ENCODE measurements at regions not wholly inside any gene's neighbourhood (a gene's known extent, or its start where the extent isn't known, plus 50 kb on each side); places are given as distances from the start of the nearest gene placed in this dataset.

- DNase-seq (ENCODE audit: low read depth in 2 of 3, low spot score in 1 of 3): no peak
These were observed 356.3 kb downstream of the ZEB2 start for GRCh38 chr2:144163592-144163991.

GRCh38 chr2:144162652-144163051 is 357.3 kb downstream of the ZEB2 start:
- DNase-seq (ENCODE audit: low read depth in 2 of 3, low spot score in 1 of 3): peak in 1 of 3 donors; percentile 36

- no peak for DNase-seq (ENCODE audit: low read depth in 2 of 3, low spot score in 1 of 3)
These were observed 358.9 kb downstream of the ZEB2 start for GRCh38 chr2:144161061-144161460.

GRCh38 chr2:144159240-144159639 is 360.7 kb downstream of the ZEB2 start:
- no peak for DNase-seq (ENCODE audit: low read depth in 2 of 3, low spot score in 1 of 3)

- no peak for DNase-seq (ENCODE audit: low read depth in 2 of 3, low spot score in 1 of 3)
These were observed 361.8 kb downstream of the ZEB2 start for GRCh38 chr2:144158096-144158495.

- DNase-seq (ENCODE audit: low read depth in 2 of 3, low spot score in 1 of 3): no peak
These were observed 362.9 kb downstream of the ZEB2 start for GRCh38 chr2:144156736-144157640.

- no peak for DNase-seq (ENCODE audit: low read depth in 2 of 3, low spot score in 1 of 3)
These were observed 365.7 kb downstream of the ZEB2 start for GRCh38 chr2:144154205-144154604.

- no peak for DNase-seq (ENCODE audit: low read depth in 2 of 3, low spot score in 1 of 3)
These were observed 367.1 kb downstream of the ZEB2 start for GRCh38 chr2:144152817-144153271.

- no peak for DNase-seq (ENCODE audit: low read depth in 2 of 3, low spot score in 1 of 3)
These were observed 368.1 kb downstream of the ZEB2 start for GRCh38 chr2:144151851-144152250.

GRCh38 chr2:144151405-144151804 is 368.5 kb downstream of the ZEB2 start:
- DNase-seq (ENCODE audit: low read depth in 2 of 3, low spot score in 1 of 3): no peak

- no peak for DNase-seq (ENCODE audit: low read depth in 2 of 3, low spot score in 1 of 3)
These were observed 372.6 kb downstream of the ZEB2 start for GRCh38 chr2:144147356-144147755.

- no peak for DNase-seq (ENCODE audit: low read depth in 2 of 3, low spot score in 1 of 3)
These were observed 373.0 kb downstream of the ZEB2 start for GRCh38 chr2:144146876-144147275.

- no peak for DNase-seq (ENCODE audit: low read depth in 2 of 3, low spot score in 1 of 3)
These were observed 373.8 kb downstream of the ZEB2 start for GRCh38 chr2:144146076-144146475.

GRCh38 chr2:144143294-144144151 is 376.4 kb downstream of the ZEB2 start:
- no peak for DNase-seq (ENCODE audit: low read depth in 2 of 3, low spot score in 1 of 3)

- no peak for DNase-seq (ENCODE audit: low read depth in 2 of 3, low spot score in 1 of 3)
These were observed 379.0 kb downstream of the ZEB2 start for GRCh38 chr2:144140891-144141290.

GRCh38 chr2:144137705-144138428 is 382.1 kb downstream of the ZEB2 start:
- no peak for DNase-seq (ENCODE audit: low read depth in 2 of 3, low spot score in 1 of 3)

- no peak for DNase-seq (ENCODE audit: low read depth in 2 of 3, low spot score in 1 of 3)
These were observed 382.6 kb downstream of the ZEB2 start for GRCh38 chr2:144137272-144137671.

GRCh38 chr2:144136297-144137010 is 383.5 kb downstream of the ZEB2 start:
- no peak for DNase-seq (ENCODE audit: low read depth in 2 of 3, low spot score in 1 of 3)

GRCh38 chr2:144133936-144134665 is 385.8 kb downstream of the ZEB2 start:
- DNase-seq (ENCODE audit: low read depth in 2 of 3, low spot score in 1 of 3): no peak

- no peak for DNase-seq (ENCODE audit: low read depth in 2 of 3, low spot score in 1 of 3)
These were observed 387.6 kb downstream of the ZEB2 start for GRCh38 chr2:144132357-144132756.
